ENCODE measurements at regions not wholly inside any gene's neighbourhood (a gene's known extent, or its start where the extent isn't known, plus 50 kb on each side); places are given as distances from the start of the nearest gene placed in this dataset.

DNA sequence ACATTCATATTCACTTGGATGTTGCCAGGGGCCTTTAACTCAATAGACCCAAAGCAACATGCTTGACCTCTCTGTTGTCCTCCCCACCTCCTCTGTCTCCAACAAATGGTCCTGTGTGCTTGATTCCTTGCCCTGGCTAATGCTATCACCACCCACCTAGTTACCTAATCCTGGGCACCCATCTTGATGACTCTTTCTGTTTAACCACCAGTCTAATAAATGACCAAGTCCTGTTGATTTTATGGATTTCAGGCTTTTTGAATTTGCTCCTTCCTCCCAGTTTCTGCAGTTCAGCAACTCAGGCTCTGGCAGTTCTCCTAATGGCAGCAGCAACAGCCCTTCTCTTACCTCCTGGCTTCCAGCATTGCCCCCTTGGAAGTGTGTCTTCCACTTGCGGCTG, 246.3 kb upstream of the KLF4 start:
- H3K36me3 Mint-ChIP-seq (ENCODE audit: low read depth): no peaks in the 10 kb centered on the region

DNA sequence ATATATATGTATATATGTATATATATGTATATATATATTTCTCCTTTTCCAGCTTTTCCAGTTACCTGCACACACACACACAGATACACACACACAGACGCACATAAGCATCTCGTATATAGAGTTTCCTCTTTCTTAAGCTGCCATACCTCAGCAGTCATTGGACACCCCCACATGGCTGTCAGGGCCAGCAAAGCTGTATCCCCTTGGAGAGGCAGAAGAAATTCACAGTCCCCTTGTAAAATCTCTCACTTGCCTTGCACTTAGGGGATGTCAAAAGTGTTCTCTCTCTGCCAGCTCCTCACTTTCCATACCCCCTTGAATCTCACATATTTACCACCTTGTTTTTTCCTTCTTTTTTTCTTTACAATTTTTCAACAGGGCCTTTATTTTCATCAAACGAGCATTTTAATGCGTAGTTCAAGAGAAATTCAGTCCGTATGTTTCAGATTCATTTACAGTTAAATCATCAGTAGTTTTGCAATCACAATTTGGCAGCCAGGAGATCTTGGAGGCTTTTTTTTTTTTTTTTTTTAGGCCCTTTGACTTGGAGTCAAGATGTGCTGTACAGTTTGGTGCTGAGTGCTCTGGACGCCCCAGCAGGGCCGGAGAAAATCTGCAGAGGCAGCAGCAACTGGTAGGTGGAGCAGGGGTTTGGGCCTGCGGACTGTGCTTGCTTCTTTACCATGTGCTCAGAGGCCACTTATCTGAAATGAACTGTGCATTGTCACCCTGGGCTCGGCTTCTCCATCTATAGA, 244.9 kb upstream of the KLF4 start:
- H3K36me3 Mint-ChIP-seq (ENCODE audit: low read depth): no peaks in the 10 kb centered on the region
- TF ChIP-seq, protein P1, sequence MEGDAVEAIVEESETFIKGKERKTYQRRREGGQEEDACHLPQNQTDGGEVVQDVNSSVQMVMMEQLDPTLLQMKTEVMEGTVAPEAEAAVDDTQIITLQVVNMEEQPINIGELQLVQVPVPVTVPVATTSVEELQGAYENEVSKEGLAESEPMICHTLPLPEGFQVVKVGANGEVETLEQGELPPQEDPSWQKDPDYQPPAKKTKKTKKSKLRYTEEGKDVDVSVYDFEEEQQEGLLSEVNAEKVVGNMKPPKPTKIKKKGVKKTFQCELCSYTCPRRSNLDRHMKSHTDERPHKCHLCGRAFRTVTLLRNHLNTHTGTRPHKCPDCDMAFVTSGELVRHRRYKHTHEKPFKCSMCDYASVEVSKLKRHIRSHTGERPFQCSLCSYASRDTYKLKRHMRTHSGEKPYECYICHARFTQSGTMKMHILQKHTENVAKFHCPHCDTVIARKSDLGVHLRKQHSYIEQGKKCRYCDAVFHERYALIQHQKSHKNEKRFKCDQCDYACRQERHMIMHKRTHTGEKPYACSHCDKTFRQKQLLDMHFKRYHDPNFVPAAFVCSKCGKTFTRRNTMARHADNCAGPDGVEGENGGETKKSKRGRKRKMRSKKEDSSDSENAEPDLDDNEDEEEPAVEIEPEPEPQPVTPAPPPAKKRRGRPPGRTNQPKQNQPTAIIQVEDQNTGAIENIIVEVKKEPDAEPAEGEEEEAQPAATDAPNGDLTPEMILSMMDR (IDR thresholded peaks at IDR 0.05): no peak
- H3K4me1 Mint-ChIP-seq: no peaks in the 10 kb centered on the region
- no peak for ATAC-seq (ENCODE audit: low read depth)
- ChIA-PET POLR2A (no interaction called here), CTCF (interaction anchor here (0.6 kb wide), 1 partner anchor 1785 kb away, joined by 3 read pairs; no protein-coding TSS in a partner anchor)
- intact Hi-C loops (cut with micrococcal nuclease): no loop called here
- H3K9me3 Mint-ChIP-seq: no peaks in the 10 kb centered on the region
- peaks cover 2% of the 10 kb centered on the region for H3K27me3 Mint-ChIP-seq
- no peak overlapping the region for H3K4me3 Mint-ChIP-seq
- no peak for DNase-seq
- H3K27ac Mint-ChIP-seq: no peak overlapping the region

More for the DNA sequence above, 246.3 kb upstream of the KLF4 start:
- no peak overlapping the region for H3K27ac Mint-ChIP-seq
- ATAC-seq (ENCODE audit: low read depth) (no peak), DNase-seq (no peak)
- H3K4me1 Mint-ChIP-seq: no peaks in the 10 kb centered on the region
- intact Hi-C loops (cut with micrococcal nuclease): no loop called here
- CTCF ChIA-PET: no interaction called here
- POLR2A ChIA-PET: no interaction called here
- TF ChIP-seq, protein P1 (IDR thresholded peaks at IDR 0.05): no peak
- H3K9me3 Mint-ChIP-seq: no peaks in the 10 kb centered on the region
- no peak overlapping the region for H3K4me3 Mint-ChIP-seq
- peaks cover 4% of the 10 kb centered on the region for H3K27me3 Mint-ChIP-seq

DNA sequence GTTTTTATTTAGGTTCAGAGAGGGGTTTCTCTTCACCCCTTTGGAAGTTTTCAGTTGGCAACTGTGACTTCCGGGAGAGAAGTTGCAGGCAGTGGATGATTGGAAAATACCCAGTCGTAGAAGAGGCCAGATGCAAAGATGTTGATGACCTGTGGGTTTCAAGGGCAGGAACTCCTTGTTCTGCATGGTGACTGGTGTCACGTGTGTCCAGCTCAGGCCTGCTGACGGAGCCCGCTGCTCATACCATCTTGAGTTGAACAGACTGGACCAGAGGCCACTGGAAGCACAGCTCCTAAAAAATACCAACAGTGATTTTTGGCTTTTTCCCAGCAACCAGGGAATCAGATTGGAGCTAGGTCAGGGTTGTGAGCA, 243.9 kb upstream of the KLF4 start:
- H3K27me3 Mint-ChIP-seq: peaks cover 2% of the 10 kb centered on the region
- H3K4me1 Mint-ChIP-seq: no peaks in the 10 kb centered on the region
- H3K9me3 Mint-ChIP-seq: no peaks in the 10 kb centered on the region
- POLR2A ChIA-PET: no interaction called here
- intact Hi-C loops (cut with micrococcal nuclease): no loop called here
- DNase-seq (no peak), ATAC-seq (ENCODE audit: low read depth) (no peak)
- TF ChIP-seq, protein P1 (IDR thresholded peaks at IDR 0.05): no peak
- H3K4me3 Mint-ChIP-seq: no peak overlapping the region
- CTCF ChIA-PET: no interaction called here
- H3K36me3 Mint-ChIP-seq (ENCODE audit: low read depth): no peaks in the 10 kb centered on the region
- no peak overlapping the region for H3K27ac Mint-ChIP-seq

DNA sequence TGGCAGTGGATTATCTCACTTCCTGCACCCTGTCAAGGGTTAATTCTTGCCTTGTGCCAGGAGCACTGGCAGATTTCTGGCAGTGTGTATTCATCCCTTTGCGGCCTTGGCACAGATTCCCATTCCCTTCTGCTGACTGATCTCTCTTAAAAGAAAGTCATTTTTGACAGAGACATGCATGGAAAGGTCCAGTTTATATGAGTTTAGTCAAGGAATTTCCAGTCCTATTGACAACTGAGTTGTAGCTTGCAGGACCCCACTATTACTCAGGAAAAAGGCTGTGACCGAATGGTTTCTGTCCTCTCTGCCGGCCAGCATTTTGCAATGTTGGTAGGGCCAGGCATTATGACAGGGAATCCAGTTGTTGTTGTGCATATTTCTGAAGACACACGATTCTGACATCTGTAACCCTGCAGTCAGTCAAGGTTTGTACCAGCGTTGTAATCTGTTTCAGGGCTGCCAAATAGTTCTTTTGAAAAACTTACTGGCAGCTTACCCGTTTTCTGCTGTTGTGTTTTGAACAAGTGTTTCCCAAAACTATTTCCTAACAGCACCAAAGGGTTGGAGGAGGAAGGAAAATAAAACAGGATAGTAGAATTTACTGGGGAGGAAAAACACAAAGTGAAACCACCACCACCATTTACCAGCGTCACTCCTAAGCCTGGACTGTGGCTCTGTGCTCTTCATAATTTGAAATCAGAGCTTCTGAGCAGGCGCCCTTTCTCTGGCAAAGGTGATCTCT, 243.4 kb upstream of the KLF4 start:
- Mint-ChIP-seq H3K4me3 (no peak overlapping the region), H3K27me3 (peaks cover 2% of the 10 kb centered on the region), H3K36me3 (ENCODE audit: low read depth) (no peaks in the 10 kb centered on the region), H3K27ac (no peak overlapping the region), H3K4me1 (no peaks in the 10 kb centered on the region), H3K9me3 (no peaks in the 10 kb centered on the region)
- intact Hi-C loops (cut with micrococcal nuclease): no loop called here
- ChIA-PET CTCF (no interaction called here), POLR2A (no interaction called here)
- DNase-seq: no peak
- TF ChIP-seq, protein P1 (IDR thresholded peaks at IDR 0.05): no peak
- ATAC-seq (ENCODE audit: low read depth): no peak

DNA sequence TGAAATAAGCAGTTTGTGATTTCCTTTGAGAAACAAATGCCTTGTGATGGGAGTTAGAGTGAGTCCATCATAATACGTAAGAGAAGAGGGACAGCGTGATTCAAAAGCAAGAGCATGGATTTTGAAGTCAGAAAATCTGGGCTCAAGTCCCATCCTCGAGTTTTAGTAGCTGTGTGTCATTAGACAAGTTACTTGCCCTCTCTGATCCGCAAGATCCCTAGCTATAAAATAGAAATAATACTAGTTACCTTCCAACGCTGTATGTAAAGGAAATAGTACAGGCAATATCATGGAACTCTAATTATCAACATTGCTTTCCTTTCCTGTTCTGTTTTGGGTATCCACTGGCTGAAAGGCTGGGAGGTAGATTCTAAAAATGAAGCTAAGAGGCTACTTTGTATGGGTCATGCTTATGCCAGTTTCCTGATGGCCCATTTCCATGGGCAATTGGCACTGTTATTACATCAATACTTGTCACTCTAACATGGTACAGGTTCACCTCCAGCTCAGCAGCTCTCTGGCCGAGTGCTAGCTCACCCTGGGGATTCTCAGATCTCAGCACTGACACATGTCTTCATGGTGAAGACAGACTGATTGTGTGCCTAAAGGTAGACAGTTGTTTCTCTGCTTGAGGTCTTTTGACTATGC, 241.7 kb upstream of the KLF4 start:
- Mint-ChIP-seq H3K36me3 (ENCODE audit: low read depth) (no peaks in the 10 kb centered on the region), H3K4me3 (no peak overlapping the region), H3K4me1 (no peaks in the 10 kb centered on the region), H3K27ac (no peak overlapping the region), H3K9me3 (no peaks in the 10 kb centered on the region), H3K27me3 (no peaks in the 10 kb centered on the region)
- TF ChIP-seq, protein P1 (IDR thresholded peaks at IDR 0.05): no peak
- ChIA-PET CTCF (no interaction called here), POLR2A (no interaction called here)
- intact Hi-C loops (cut with micrococcal nuclease): no loop called here
- DNase-seq: no peak
- no peak for ATAC-seq (ENCODE audit: low read depth)
